T-cell (primary cell): ENCODE measurements at regions not wholly inside any gene's neighbourhood (a gene's known extent, or its start where the extent isn't known, plus 50 kb on each side); places are given as distances from the start of the nearest gene placed in this dataset.

Source experiments
- ATAC-seq, 4 experiments: fragments of 200-7000 bp in 3 of 4; fragments of 150-1000 bp in 1 of 4; cut with Tn5 transposase; replicated peaks in 1 of 4; 1 replicate in 3 of 4; 2 replicates in 1 of 4; pipeline ENCODE4 v1.10.0; 2021; ENCODE audit warnings: moderate library complexity in 3 of 4, mild to moderate bottlenecking in 2 of 4, moderate number of reproducible peaks in 1 of 4
- CTCF ChIA-PET, 2 donors: fragments of 300-600 bp; sonication (Branson Sonifier 250); formaldehyde crosslinking; loops; one replicate each; lab custom pipeline; 2022; ENCODE audit warnings: antibody characterized with exemption in 2 of 2; lab: Charles Lee
- POLR2A ChIA-PET, 2 donors: fragments of 300-600 bp; sonication (Branson Sonifier 250); formaldehyde crosslinking; loops; one replicate each; lab custom pipeline; 2022; ENCODE audit warnings: antibody characterized with exemption in 2 of 2; lab: Charles Lee
- DNase-seq, 35 experiments: peaks; one replicate each; pipeline versions ENCODE4 v3.0.0 to v3.0.0-alpha.2; 2013 to 2023
- H3K27ac ChIP-seq: one replicate; pipeline ENCODE4 v1.5.1; 2013; ENCODE audit warnings: low read length
- H3K27me3 ChIP-seq, 2 experiments: replicated peaks in 1 of 2; 1 replicate in 1 of 2; 2 replicates in 1 of 2; pipeline versions ENCODE4 v1.6.1 to v1.7.0; 2013; ENCODE audit warnings: low read length in 1 of 2, mixed read lengths in 1 of 2; ENCODE audit not compliant: control insufficient read depth in 2 of 2, insufficient read depth in 2 of 2; ENCODE audit errors: extremely low read depth in 1 of 2
- H3K36me3 ChIP-seq, 2 donors: 1 replicate in 1 of 2; 2 replicates in 1 of 2; pipeline versions ENCODE4 v1.6.1 to v1.7.0; 2013; ENCODE audit warnings: low read length in 1 of 2; ENCODE audit not compliant: control insufficient read depth in 2 of 2, insufficient read depth in 1 of 2; ENCODE audit errors: extremely low read depth in 1 of 2
- H3K4me1 ChIP-seq, 2 experiments: 1 replicate in 1 of 2; 2 replicates in 1 of 2; pipeline versions ENCODE4 v1.6.1 to v1.7.0; 2013; ENCODE audit warnings: low read length in 2 of 2, mixed read lengths in 1 of 2; ENCODE audit not compliant: insufficient read depth in 2 of 2, control insufficient read depth in 1 of 2; ENCODE audit errors: extremely low read depth in 1 of 2
- H3K4me3 ChIP-seq, 2 donors: 1 replicate in 1 of 2; 2 replicates in 1 of 2; pipeline versions ENCODE4 v1.5.1 to v1.7.0; 2013; ENCODE audit warnings: mild to moderate bottlenecking in 2 of 2, low read length in 1 of 2, moderate library complexity in 1 of 2; ENCODE audit not compliant: control insufficient read depth in 1 of 2; ENCODE audit errors: extremely low read depth in 1 of 2
- H3K9me3 ChIP-seq: 2 replicates; pipeline ENCODE4 v1.7.0; 2013
- H3K27ac Mint-ChIP-seq, 2 donors: one replicate each; pipeline ENCODE4 v1.8.0; 2020 to 2021; ENCODE audit warnings: mild to moderate bottlenecking in 2 of 2, mixed read lengths in 2 of 2
- H3K27me3 Mint-ChIP-seq, 2 donors: one replicate each; pipeline ENCODE4 v1.8.0; 2021 to 2022; ENCODE audit warnings: mixed read lengths in 2 of 2
- H3K36me3 Mint-ChIP-seq: one replicate; pipeline ENCODE4 v1.8.0; 2021; ENCODE audit warnings: mixed read lengths
- H3K4me1 Mint-ChIP-seq, 3 donors: one replicate each; pipeline ENCODE4 v1.8.0; 2020 to 2022; ENCODE audit warnings: mixed read lengths in 3 of 3, mild to moderate bottlenecking in 1 of 3
- H3K4me3 Mint-ChIP-seq, 3 donors: one replicate each; pipeline ENCODE4 v1.8.0; 2020 to 2022; ENCODE audit warnings: mild to moderate bottlenecking in 3 of 3, mixed read lengths in 3 of 3, moderate library complexity in 3 of 3
- H3K9me3 Mint-ChIP-seq, 3 donors: one replicate each; pipeline ENCODE4 v1.8.0; 2020 to 2022; ENCODE audit warnings: mixed read lengths in 3 of 3
- WGBS: methylation state at CpG from one replicate; pipeline ENCODE4 v1.1.5; 2013; ENCODE audit warnings: missing lambda C conversion rate; ENCODE audit not compliant: insufficient coverage; 5-methylcytosine and 5-hydroxymethylcytosine counted together

DNA sequence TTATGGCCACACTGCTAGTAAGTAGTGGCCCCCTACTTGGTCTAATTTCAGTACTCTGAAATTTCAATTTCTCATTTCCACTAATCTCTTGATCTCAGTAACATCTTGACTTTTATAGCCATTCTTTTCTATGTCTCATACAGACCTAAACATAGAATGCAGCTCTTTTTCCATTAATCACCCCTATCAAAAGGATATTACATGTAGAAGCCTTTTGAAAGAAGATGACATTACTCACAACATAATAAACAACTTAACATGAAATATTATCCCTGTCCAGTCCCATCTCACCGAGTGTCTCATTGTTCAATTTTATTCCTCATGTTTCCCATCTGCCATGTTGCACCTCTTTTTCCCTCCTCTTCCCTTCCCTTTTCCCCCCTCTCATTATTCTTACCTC, 81.1 kb upstream of the KLHL13 start:
- Mint-ChIP-seq H3K4me1 (no peaks in the 10 kb centered on the region), H3K27ac (no peak overlapping the region), H3K27me3 (peaks cover 0 to 19% of the 10 kb centered on the region in 2 donors), H3K4me3 (no peak overlapping the region), H3K9me3 (no peaks in the 10 kb centered on the region), H3K36me3 (no peaks in the 10 kb centered on the region)
- CTCF ChIA-PET, result no interaction called here
- Histone ChIP-seq H3K27me3 (no peaks in the 10 kb centered on the region), H3K9me3 (no peaks in the 10 kb centered on the region), H3K4me3 (no peak overlapping the region), H3K36me3 (no peaks in the 10 kb centered on the region), H3K4me1 (no peaks in the 10 kb centered on the region), H3K27ac (no peak overlapping the region)
- POLR2A ChIA-PET, result no interaction called here
- DNase-seq (no peak), ATAC-seq (no peak)
- WGBS, result 67% methylated on average over 1 of the region's 1 CpG

DNA sequence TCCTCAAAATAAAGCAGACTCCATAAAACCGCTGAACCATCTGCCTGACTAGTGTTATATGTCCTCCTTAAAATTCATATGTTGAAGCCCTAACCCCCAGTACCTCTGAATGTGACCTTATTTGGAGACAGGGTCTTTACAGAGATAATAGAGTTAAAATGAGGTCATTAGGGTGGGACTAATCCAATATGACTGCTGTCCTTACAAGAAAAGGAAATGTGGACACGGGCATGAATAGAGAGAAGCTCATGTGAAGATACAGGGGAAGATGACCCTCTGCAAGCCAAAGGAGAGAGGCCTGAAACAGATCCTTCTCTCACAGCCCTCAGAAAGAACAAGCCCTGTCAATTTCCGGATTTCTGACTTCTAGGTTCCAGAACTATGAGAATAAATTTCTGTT, 82.0 kb upstream of the KLHL13 start:
- no peak overlapping the region for H3K27ac Mint-ChIP-seq
- no peaks in the 10 kb centered on the region for H3K4me1 Mint-ChIP-seq
- WGBS, result no CpG with 5 or more reads among the region's 3 CpGs
- H3K27ac ChIP-seq, result no peak overlapping the region
- H3K4me3 ChIP-seq, result no peak overlapping the region
- no peak for ATAC-seq
- peaks cover 0 to 19% of the 10 kb centered on the region in 2 donors for H3K27me3 Mint-ChIP-seq
- POLR2A ChIA-PET, result no interaction called here
- no peaks in the 10 kb centered on the region for H3K27me3 ChIP-seq
- CTCF ChIA-PET, result no interaction called here
- H3K36me3 ChIP-seq, result no peaks in the 10 kb centered on the region
- H3K4me3 Mint-ChIP-seq, result no peak overlapping the region
- no peaks in the 10 kb centered on the region for H3K4me1 ChIP-seq
- no peaks in the 10 kb centered on the region for H3K9me3 Mint-ChIP-seq
- DNase-seq, result no peak
- no peaks in the 10 kb centered on the region for H3K36me3 Mint-ChIP-seq
- H3K9me3 ChIP-seq, result no peaks in the 10 kb centered on the region

DNA sequence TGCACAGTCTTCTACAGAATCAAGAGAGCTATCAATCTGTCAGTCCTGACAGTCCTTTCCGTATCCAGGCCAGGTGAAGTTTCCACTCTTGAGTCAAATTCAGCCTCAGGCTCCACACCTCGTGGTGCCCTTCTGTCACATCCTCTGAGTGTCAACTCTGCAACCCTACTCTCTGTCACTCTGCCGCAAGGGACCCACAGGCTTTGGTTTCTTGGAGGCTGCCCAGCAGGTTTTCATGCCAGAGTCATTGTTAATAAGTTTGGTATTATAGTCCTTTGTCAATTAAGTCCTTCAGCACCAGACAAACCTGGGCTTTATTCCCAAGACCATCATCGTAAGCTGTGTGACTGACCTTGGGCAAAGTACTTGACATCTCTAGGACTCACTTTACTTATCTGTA, 83.4 kb upstream of the KLHL13 start:
- no CpG with 5 or more reads among the region's 4 CpGs for WGBS
- POLR2A ChIA-PET, result no interaction called here
- CTCF ChIA-PET, result no interaction called here
- Mint-ChIP-seq H3K36me3 (no peaks in the 10 kb centered on the region), H3K27me3 (peaks cover 0 to 19% of the 10 kb centered on the region in 2 donors), H3K27ac (no peak overlapping the region), H3K4me1 (no peaks in the 10 kb centered on the region), H3K4me3 (no peak overlapping the region), H3K9me3 (no peaks in the 10 kb centered on the region)
- Histone ChIP-seq H3K36me3 (no peaks in the 10 kb centered on the region), H3K27me3 (no peaks in the 10 kb centered on the region), H3K27ac (no peak overlapping the region), H3K9me3 (no peaks in the 10 kb centered on the region), H3K4me1 (no peaks in the 10 kb centered on the region), H3K4me3 (no peak overlapping the region)
- ATAC-seq (no peak), DNase-seq (no peak)

DNA sequence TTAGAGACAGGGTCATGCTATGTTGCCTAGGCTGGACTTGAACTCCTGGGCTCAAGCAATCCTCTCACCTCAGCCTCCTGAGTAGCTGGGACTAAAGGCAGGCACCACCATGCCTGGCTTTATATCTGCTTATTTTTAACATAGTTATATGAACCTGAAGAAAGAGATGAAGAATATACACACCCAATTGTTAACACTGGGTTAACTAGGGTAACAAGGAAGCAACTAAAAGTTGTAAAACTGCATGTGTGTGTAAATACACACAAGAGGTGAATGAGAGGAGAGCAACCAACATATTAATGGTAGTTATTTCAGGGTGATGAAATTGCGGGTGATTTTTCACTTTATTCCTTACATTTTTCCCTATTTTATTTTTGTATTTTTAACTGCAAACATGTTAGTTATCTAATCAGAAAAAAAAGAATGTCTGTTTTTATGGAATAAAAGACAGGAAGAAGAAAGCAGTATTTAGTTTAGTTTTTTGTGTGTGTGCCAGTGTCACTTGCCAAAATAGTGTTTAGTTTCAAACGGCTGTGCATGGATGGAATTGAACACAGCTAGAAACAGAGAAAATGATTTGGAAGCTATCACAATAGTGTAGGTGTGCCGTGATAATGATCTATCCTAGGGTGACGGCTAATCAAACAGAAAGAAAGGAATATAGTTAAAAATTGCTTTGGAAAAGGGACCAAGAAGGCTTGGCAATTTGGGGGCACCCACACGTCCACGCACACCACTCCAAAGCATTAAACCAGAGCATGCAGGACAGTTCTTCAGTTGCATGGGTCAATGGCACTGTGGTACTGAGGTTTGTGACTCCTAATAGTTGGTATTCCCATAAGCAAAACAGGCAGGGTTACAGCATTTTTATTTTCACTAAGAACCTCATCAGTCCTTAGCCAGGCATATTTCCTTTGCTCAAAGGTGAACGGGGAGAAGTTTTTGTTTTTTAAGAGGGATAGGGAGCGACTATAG, 89.1 kb upstream of the KLHL13 start:
- H3K4me3 Mint-ChIP-seq, result no peak overlapping the region
- H3K27ac Mint-ChIP-seq, result no peak overlapping the region
- no peaks in the 10 kb centered on the region for H3K36me3 ChIP-seq
- CTCF ChIA-PET, result no interaction called here
- POLR2A ChIA-PET, result no interaction called here
- H3K4me3 ChIP-seq, result no peak overlapping the region
- DNase-seq, result no peak
- no peaks in the 10 kb centered on the region for H3K36me3 Mint-ChIP-seq
- peaks cover 3 to 4% of the 10 kb centered on the region in 2 donors for H3K27me3 Mint-ChIP-seq
- no peak for ATAC-seq
- no peaks in the 10 kb centered on the region for H3K9me3 ChIP-seq
- no peaks in the 10 kb centered on the region for H3K9me3 Mint-ChIP-seq
- no peaks in the 10 kb centered on the region for H3K27me3 ChIP-seq
- no peaks in the 10 kb centered on the region for H3K4me1 Mint-ChIP-seq
- H3K4me1 ChIP-seq, result no peaks in the 10 kb centered on the region
- WGBS, result no CpG with 5 or more reads among the region's 8 CpGs
- no peak overlapping the region for H3K27ac ChIP-seq

DNA sequence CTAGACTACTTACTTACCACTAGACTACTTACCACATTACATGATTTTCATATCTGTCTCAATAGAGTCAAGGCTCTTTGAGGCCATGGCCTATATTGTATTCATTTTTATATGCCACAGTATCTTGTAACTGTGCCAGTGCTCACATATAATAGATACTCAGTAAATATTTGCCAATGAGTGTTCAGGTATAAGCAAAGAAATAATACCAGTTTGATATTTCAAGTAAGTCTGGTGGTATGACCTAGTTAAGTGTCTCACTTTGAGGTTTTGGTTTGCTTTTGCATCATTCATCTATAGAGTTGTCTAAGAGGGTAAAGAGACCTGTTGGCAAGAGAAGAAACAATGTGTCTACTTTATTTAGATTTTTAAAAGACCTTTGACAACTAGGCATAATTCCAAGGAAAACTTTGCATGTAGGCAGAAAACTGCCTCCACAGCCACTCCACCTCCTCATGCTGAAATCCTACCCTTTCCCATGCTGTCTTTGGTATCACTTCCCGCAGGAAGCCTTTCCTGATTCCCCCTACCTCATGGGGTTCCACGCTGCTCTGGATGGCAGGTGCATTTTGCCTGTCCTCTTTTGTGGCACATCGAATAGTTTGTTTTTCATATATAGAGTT, 91.3 kb upstream of the KLHL13 start:
- Mint-ChIP-seq H3K27me3 (peaks cover 5 to 10% of the 10 kb centered on the region in 2 donors), H3K4me3 (no peak overlapping the region), H3K27ac (no peak overlapping the region), H3K4me1 (no peaks in the 10 kb centered on the region), H3K9me3 (no peaks in the 10 kb centered on the region), H3K36me3 (no peaks in the 10 kb centered on the region)
- ChIA-PET POLR2A (no interaction called here), CTCF (no interaction called here)
- Histone ChIP-seq H3K9me3 (no peaks in the 10 kb centered on the region), H3K36me3 (no peaks in the 10 kb centered on the region), H3K4me3 (no peak overlapping the region), H3K27me3 (no peaks in the 10 kb centered on the region), H3K4me1 (no peaks in the 10 kb centered on the region), H3K27ac (no peak overlapping the region)
- ATAC-seq, result no peak
- WGBS, result no CpG with 5 or more reads among the region's 3 CpGs
- DNase-seq, result no peak

DNA sequence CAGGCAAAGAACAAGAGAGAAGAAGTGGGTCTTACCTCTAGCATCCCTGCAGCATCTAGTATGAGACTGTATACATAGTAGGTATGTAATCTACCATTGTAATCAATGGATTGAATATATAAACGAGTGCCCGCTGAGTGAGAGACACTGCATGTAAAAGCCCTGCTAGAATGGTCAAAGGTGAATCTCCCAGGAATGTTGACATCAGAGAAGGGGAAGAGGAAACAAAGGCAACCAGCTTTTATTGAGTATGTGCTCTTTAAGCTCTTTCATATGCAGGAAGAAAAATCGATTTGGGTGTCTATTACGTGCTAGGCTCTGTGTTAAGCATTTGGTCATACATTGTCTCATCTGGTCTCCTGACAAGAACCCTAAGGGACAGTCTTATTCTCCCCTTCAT, 91.9 kb upstream of the KLHL13 start:
- H3K27ac ChIP-seq, result no peak overlapping the region
- peaks cover 5 to 10% of the 10 kb centered on the region in 2 donors for H3K27me3 Mint-ChIP-seq
- no peaks in the 10 kb centered on the region for H3K36me3 ChIP-seq
- H3K4me1 ChIP-seq, result no peaks in the 10 kb centered on the region
- H3K4me3 ChIP-seq, result no peak overlapping the region
- H3K9me3 ChIP-seq, result no peaks in the 10 kb centered on the region
- ATAC-seq, result no peak
- H3K4me3 Mint-ChIP-seq, result no peak overlapping the region
- no peaks in the 10 kb centered on the region for H3K9me3 Mint-ChIP-seq
- WGBS, result no CpG with 5 or more reads among the region's 4 CpGs
- no peak for DNase-seq
- H3K4me1 Mint-ChIP-seq, result no peaks in the 10 kb centered on the region
- no peaks in the 10 kb centered on the region for H3K27me3 ChIP-seq
- no peaks in the 10 kb centered on the region for H3K36me3 Mint-ChIP-seq
- ChIA-PET CTCF (no interaction called here), POLR2A (no interaction called here)
- H3K27ac Mint-ChIP-seq, result no peak overlapping the region
